SH-SY5Y (cell line): ENCODE measurements at regions not wholly inside any gene's neighbourhood (a gene's known extent, or its start where the extent isn't known, plus 50 kb on each side); places are given as distances from the start of the nearest gene placed in this dataset.

Experiments used
- GATA2 ChIP-seq: IDR thresholded peaks from 2 replicates; pipeline ENCODE4 v1.6.1; 2011; ENCODE audit warnings: mild to moderate bottlenecking, low read depth, low read length
- GATA3 ChIP-seq: IDR thresholded peaks from 2 replicates; pipeline ENCODE4 v1.6.1; 2011; ENCODE audit warnings: low read depth, mild to moderate bottlenecking, low read length, moderate library complexity

DNA sequence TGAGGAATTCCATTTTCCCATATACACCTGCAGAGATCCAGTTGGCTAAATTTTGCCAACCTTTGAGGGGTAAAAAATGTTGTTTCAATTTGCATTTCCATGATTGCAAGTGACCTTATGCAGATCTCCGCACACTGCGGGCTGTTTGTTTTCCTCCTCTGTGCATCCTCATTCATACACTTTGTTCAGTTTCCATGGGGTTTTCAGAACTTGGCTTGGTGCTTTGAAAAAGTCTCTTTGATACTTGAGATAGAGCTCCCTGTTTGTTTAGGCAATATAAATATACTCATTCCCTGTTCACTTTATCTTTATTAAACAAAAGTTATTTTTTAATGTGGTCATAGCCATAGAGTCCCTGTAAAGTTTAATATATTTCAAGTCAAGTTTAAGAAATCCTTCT lies 353.1 kb downstream of the CMPK2 start:
- TF ChIP-seq GATA2 (no peak), GATA3 (no peak)
